ENCODE measurements at regions not wholly inside any gene's neighbourhood (a gene's known extent, or its start where the extent isn't known, plus 50 kb on each side); places are given as distances from the start of the nearest gene placed in this dataset.

DNA sequence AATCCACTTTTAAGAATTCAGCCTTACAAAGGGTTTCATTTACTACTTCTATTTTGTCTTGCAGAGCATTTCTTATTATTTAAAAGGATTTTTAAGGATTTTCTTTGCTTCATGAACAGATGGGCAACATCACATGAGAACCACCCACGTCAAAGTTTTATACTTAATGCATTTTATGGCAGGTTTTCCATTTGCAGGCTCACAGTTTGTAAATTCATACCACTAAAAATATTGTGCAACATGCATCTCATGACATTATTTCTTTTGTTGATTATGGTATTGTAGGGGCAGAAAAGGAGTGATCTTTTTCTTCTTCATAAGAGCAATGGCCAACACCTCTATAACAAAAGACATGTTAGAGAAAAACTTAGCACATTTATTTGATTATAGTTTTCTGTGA lies 554.0 kb upstream of the SPRY2 start:
- no peaks in the 10 kb centered on the region for H3K36me3 ChIP-seq (ENCODE audit: insufficient read depth, low read length)
- no peak overlapping the region for H3K27ac ChIP-seq (ENCODE audit: low read depth, low read length, poor library complexity, severe bottlenecking)
- no peak overlapping the region for H2AFZ ChIP-seq (ENCODE audit: low read length)
- H3K9me3 ChIP-seq (ENCODE audit: low read length) = no peaks in the 10 kb centered on the region
- BruUV-seq (replicated peaks) = no TSS peak
- intact Hi-C loops (cut with micrococcal nuclease; ENCODE audit: unreplicated experiment) = no loop called here
- no peaks in the 10 kb centered on the region for H3K79me2 ChIP-seq (ENCODE audit: insufficient read depth, low read depth, low read length)
- ChIA-PET CTCF (ENCODE audit: unreplicated experiment) (no interaction called here), POLR2A (no interaction called here)
- no peaks in the 10 kb centered on the region for H3K9me2 ChIP-seq (ENCODE audit: insufficient read depth, low read length)
- H4K20me1 ChIP-seq (ENCODE audit: insufficient read depth, low read length) = no peaks in the 10 kb centered on the region
- no peaks in the 10 kb centered on the region for H3K4me1 ChIP-seq (ENCODE audit: insufficient read depth, low read length, poor library complexity, severe bottlenecking)
- no peak overlapping the region for H3K4me3 ChIP-seq (ENCODE audit: low read depth, low read length, poor library complexity, severe bottlenecking)
- no peak for DNase-seq (ENCODE audit: low spot score)
- H3K4me2 ChIP-seq (ENCODE audit: low read length) = no peak overlapping the region
- TF ChIP-seq, protein P1, sequence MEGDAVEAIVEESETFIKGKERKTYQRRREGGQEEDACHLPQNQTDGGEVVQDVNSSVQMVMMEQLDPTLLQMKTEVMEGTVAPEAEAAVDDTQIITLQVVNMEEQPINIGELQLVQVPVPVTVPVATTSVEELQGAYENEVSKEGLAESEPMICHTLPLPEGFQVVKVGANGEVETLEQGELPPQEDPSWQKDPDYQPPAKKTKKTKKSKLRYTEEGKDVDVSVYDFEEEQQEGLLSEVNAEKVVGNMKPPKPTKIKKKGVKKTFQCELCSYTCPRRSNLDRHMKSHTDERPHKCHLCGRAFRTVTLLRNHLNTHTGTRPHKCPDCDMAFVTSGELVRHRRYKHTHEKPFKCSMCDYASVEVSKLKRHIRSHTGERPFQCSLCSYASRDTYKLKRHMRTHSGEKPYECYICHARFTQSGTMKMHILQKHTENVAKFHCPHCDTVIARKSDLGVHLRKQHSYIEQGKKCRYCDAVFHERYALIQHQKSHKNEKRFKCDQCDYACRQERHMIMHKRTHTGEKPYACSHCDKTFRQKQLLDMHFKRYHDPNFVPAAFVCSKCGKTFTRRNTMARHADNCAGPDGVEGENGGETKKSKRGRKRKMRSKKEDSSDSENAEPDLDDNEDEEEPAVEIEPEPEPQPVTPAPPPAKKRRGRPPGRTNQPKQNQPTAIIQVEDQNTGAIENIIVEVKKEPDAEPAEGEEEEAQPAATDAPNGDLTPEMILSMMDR (conservative IDR thresholded peaks at IDR 0.05; ENCODE audit: low read length) = no peak

DNA sequence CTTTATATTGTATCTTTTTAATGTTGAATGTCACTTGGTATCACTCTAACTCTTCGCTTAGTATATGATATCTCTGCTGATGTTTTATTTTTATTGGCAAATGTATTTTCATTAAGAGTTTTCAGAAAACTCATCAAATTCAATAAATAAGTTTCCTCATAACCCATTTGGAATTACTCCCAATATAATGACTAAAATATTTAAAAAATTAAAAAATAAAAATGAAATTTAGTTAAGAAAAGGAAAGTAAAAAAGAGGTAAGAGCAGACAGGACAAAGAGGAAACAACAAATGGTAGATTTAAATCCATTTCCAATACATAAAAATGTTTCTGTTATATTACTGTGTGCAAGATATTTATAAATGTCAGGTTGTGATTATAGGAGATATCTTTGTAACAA lies 548.9 kb upstream of the SPRY2 start:
- no TSS peak for BruUV-seq (replicated peaks)
- no peaks in the 10 kb centered on the region for H3K79me2 ChIP-seq (ENCODE audit: insufficient read depth, low read depth, low read length)
- H3K4me2 ChIP-seq (ENCODE audit: low read length) = no peak overlapping the region
- intact Hi-C loops (cut with micrococcal nuclease; ENCODE audit: unreplicated experiment) = no loop called here
- H4K20me1 ChIP-seq (ENCODE audit: insufficient read depth, low read length) = no peaks in the 10 kb centered on the region
- no peak for DNase-seq (ENCODE audit: low spot score)
- no peaks in the 10 kb centered on the region for H3K9me2 ChIP-seq (ENCODE audit: insufficient read depth, low read length)
- H3K9me3 ChIP-seq (ENCODE audit: low read length) = no peaks in the 10 kb centered on the region
- H3K36me3 ChIP-seq (ENCODE audit: insufficient read depth, low read length) = no peaks in the 10 kb centered on the region
- no peak overlapping the region for H3K4me3 ChIP-seq (ENCODE audit: low read depth, low read length, poor library complexity, severe bottlenecking)
- no peaks in the 10 kb centered on the region for H3K4me1 ChIP-seq (ENCODE audit: insufficient read depth, low read length, poor library complexity, severe bottlenecking)
- CTCF ChIA-PET (ENCODE audit: unreplicated experiment) = no interaction called here
- no peak overlapping the region for H3K27ac ChIP-seq (ENCODE audit: low read depth, low read length, poor library complexity, severe bottlenecking)
- POLR2A ChIA-PET = no interaction called here
- H2AFZ ChIP-seq (ENCODE audit: low read length) = no peak overlapping the region
- TF ChIP-seq, protein P1 (conservative IDR thresholded peaks at IDR 0.05; ENCODE audit: low read length) = no peak

GRCh38 chr13:80888390-80888789 lies 547.5 kb upstream of the SPRY2 start:
- no peaks in the 10 kb centered on the region for H3K9me3 ChIP-seq (ENCODE audit: low read length)
- ChIA-PET POLR2A (no interaction called here), CTCF (ENCODE audit: unreplicated experiment) (no interaction called here)
- H3K36me3 ChIP-seq (ENCODE audit: insufficient read depth, low read length) = no peaks in the 10 kb centered on the region
- DNase-seq (ENCODE audit: low spot score) = no peak
- H3K4me2 ChIP-seq (ENCODE audit: low read length) = no peak overlapping the region
- no peak overlapping the region for H3K27ac ChIP-seq (ENCODE audit: low read depth, low read length, poor library complexity, severe bottlenecking)
- H2AFZ ChIP-seq (ENCODE audit: low read length) = no peak overlapping the region
- BruUV-seq (replicated peaks) = no TSS peak
- TF ChIP-seq, protein P1 (conservative IDR thresholded peaks at IDR 0.05; ENCODE audit: low read length) = no peak
- no peak for TF ChIP-seq EZH2phosphoT487 (IDR thresholded peaks at IDR 0.05; ENCODE audit: borderline replicate concordance, low read depth, low read length)
- no peak overlapping the region for H3K4me3 ChIP-seq (ENCODE audit: low read depth, low read length, poor library complexity, severe bottlenecking)
- H4K20me1 ChIP-seq (ENCODE audit: insufficient read depth, low read length) = no peaks in the 10 kb centered on the region
- H3K4me1 ChIP-seq (ENCODE audit: insufficient read depth, low read length, poor library complexity, severe bottlenecking) = no peaks in the 10 kb centered on the region
- intact Hi-C loops (cut with micrococcal nuclease; ENCODE audit: unreplicated experiment) = no loop called here
- H3K79me2 ChIP-seq (ENCODE audit: insufficient read depth, low read depth, low read length) = no peaks in the 10 kb centered on the region
- H3K9me2 ChIP-seq (ENCODE audit: insufficient read depth, low read length) = no peaks in the 10 kb centered on the region
